Stimulated activated effector memory CD8-positive, alpha-beta T cell treated with anti-CD3 and anti-CD28 coated beads, Interleukin-12 subunit alpha, Interleukin-12 subunit beta, amount 100 ng/mL, for 72 hours (primary cell): ENCODE measurements at regions not wholly inside any gene's neighbourhood (a gene's known extent, or its start where the extent isn't known, plus 50 kb on each side); places are given as distances from the start of the nearest gene placed in this dataset.

Experiments used
- ATAC-seq: fragments of 150-1000 bp; cut with Tn5 transposase; 2 replicates; pipeline ENCODE4 v1.10.0; 2021
- DNase-seq, 2 donors: peaks; one replicate each; pipeline ENCODE4 v3.0.0; 2021 to 2022; ENCODE audit warnings: low spot score in 2 of 2
- H3K27ac Mint-ChIP-seq: one replicate; pipeline ENCODE4 v1.8.0; 2022; ENCODE audit warnings: mild to moderate bottlenecking, mixed read lengths
- H3K36me3 Mint-ChIP-seq: one replicate; pipeline ENCODE4 v1.8.0; 2022; ENCODE audit warnings: mild to moderate bottlenecking, mixed read lengths
- H3K4me1 Mint-ChIP-seq: one replicate; pipeline ENCODE4 v1.8.0; 2022; ENCODE audit warnings: mixed read lengths
- H3K4me3 Mint-ChIP-seq: one replicate; pipeline ENCODE4 v1.8.0; 2022; ENCODE audit warnings: mild to moderate bottlenecking, mixed read lengths
- H3K9me3 Mint-ChIP-seq: one replicate; pipeline ENCODE4 v1.8.0; 2022; ENCODE audit warnings: mixed read lengths

- peaks cover 13% of the 10 kb centered on the region for H3K4me1 Mint-ChIP-seq
- H3K36me3 Mint-ChIP-seq: no peaks in the 10 kb centered on the region
- no peak for ATAC-seq
- no peak overlapping the region for H3K27ac Mint-ChIP-seq
- no peak for DNase-seq
- H3K9me3 Mint-ChIP-seq: no peaks in the 10 kb centered on the region
- H3K4me3 Mint-ChIP-seq: no peak overlapping the region
These were observed 225.1 kb upstream of the PMEPA1 start for GRCh38 chr20:57934913-57935312.

- Mint-ChIP-seq H3K36me3 (no peaks in the 10 kb centered on the region), H3K9me3 (peaks cover 2% of the 10 kb centered on the region), H3K27ac (no peak overlapping the region), H3K4me1 (peaks cover 13% of the 10 kb centered on the region), H3K4me3 (no peak overlapping the region)
- DNase-seq: no peak
- no peak for ATAC-seq
These were observed 224.4 kb upstream of the PMEPA1 start for GRCh38 chr20:57934007-57934805.

GRCh38 chr20:57932227-57932864 is 222.5 kb upstream of the PMEPA1 start:
- Mint-ChIP-seq H3K9me3 (peaks cover 3% of the 10 kb centered on the region), H3K4me1 (peaks cover 3% of the 10 kb centered on the region), H3K4me3 (no peak overlapping the region), H3K27ac (no peak overlapping the region), H3K36me3 (no peaks in the 10 kb centered on the region)
- ATAC-seq (no peak), DNase-seq (no peak)

GRCh38 chr20:57930351-57930750 is 220.5 kb upstream of the PMEPA1 start:
- Mint-ChIP-seq H3K4me1 (no peaks in the 10 kb centered on the region), H3K36me3 (no peaks in the 10 kb centered on the region), H3K9me3 (peaks cover 10% of the 10 kb centered on the region), H3K27ac (no peak overlapping the region), H3K4me3 (no peak overlapping the region)
- ATAC-seq (no peak), DNase-seq (no peak)

GRCh38 chr20:57928181-57928967 is 218.6 kb upstream of the PMEPA1 start:
- no peak for DNase-seq
- no peak for ATAC-seq
- H3K9me3 Mint-ChIP-seq: peaks cover 12% of the 10 kb centered on the region
- no peaks in the 10 kb centered on the region for H3K36me3 Mint-ChIP-seq
- H3K4me3 Mint-ChIP-seq: no peak overlapping the region
- H3K4me1 Mint-ChIP-seq: no peaks in the 10 kb centered on the region
- no peak overlapping the region for H3K27ac Mint-ChIP-seq

GRCh38 chr20:57927376-57927775 is 217.6 kb upstream of the PMEPA1 start:
- no peaks in the 10 kb centered on the region for H3K4me1 Mint-ChIP-seq
- ATAC-seq: no peak
- no peak for DNase-seq
- H3K27ac Mint-ChIP-seq: no peak overlapping the region
- H3K36me3 Mint-ChIP-seq: no peaks in the 10 kb centered on the region
- peaks cover 12% of the 10 kb centered on the region for H3K9me3 Mint-ChIP-seq
- H3K4me3 Mint-ChIP-seq: no peak overlapping the region

- Mint-ChIP-seq H3K27ac (no peak overlapping the region), H3K4me1 (no peaks in the 10 kb centered on the region), H3K4me3 (no peak overlapping the region), H3K36me3 (no peaks in the 10 kb centered on the region), H3K9me3 (peaks cover 9% of the 10 kb centered on the region)
- DNase-seq (no peak), ATAC-seq (no peak)
These were observed 212.9 kb upstream of the PMEPA1 start for GRCh38 chr20:57922706-57923105.

- H3K4me1 Mint-ChIP-seq: no peaks in the 10 kb centered on the region
- DNase-seq: no peak
- no peak overlapping the region for H3K4me3 Mint-ChIP-seq
- ATAC-seq: no peak
- H3K36me3 Mint-ChIP-seq: no peaks in the 10 kb centered on the region
- H3K27ac Mint-ChIP-seq: no peak overlapping the region
- peaks cover 9% of the 10 kb centered on the region for H3K9me3 Mint-ChIP-seq
These were observed 212.3 kb upstream of the PMEPA1 start for GRCh38 chr20:57922083-57922482.

- no peak for DNase-seq
- no peaks in the 10 kb centered on the region for H3K36me3 Mint-ChIP-seq
- H3K27ac Mint-ChIP-seq: no peak overlapping the region
- ATAC-seq: no peak
- no peak overlapping the region for H3K4me3 Mint-ChIP-seq
- H3K9me3 Mint-ChIP-seq: peaks cover 9% of the 10 kb centered on the region
- H3K4me1 Mint-ChIP-seq: no peaks in the 10 kb centered on the region
These were observed 211.9 kb upstream of the PMEPA1 start for GRCh38 chr20:57921676-57922075.

- Mint-ChIP-seq H3K4me1 (no peaks in the 10 kb centered on the region), H3K27ac (no peak overlapping the region), H3K9me3 (peaks cover 5% of the 10 kb centered on the region), H3K36me3 (no peaks in the 10 kb centered on the region), H3K4me3 (no peak overlapping the region)
- ATAC-seq (no peak), DNase-seq (no peak)
These were observed 211.2 kb upstream of the PMEPA1 start for GRCh38 chr20:57920971-57921370.

- no peak overlapping the region for H3K4me3 Mint-ChIP-seq
- no peak for ATAC-seq
These were observed 209.2 kb upstream of the PMEPA1 start for GRCh38 chr20:57919049-57919448.

GRCh38 chr20:57918551-57918950 is 208.7 kb upstream of the PMEPA1 start:
- H3K4me1 Mint-ChIP-seq: no peaks in the 10 kb centered on the region
- no peaks in the 10 kb centered on the region for H3K9me3 Mint-ChIP-seq
- no peak overlapping the region for H3K4me3 Mint-ChIP-seq
- no peak overlapping the region for H3K27ac Mint-ChIP-seq
- DNase-seq: no peak
- no peak for ATAC-seq
- H3K36me3 Mint-ChIP-seq: no peaks in the 10 kb centered on the region

More at GRCh38 chr20:57919049-57919448, 209.2 kb upstream of the PMEPA1 start:
- DNase-seq: no peak
- no peaks in the 10 kb centered on the region for H3K9me3 Mint-ChIP-seq
- H3K4me1 Mint-ChIP-seq: no peaks in the 10 kb centered on the region
- H3K36me3 Mint-ChIP-seq: no peaks in the 10 kb centered on the region
- no peak overlapping the region for H3K27ac Mint-ChIP-seq

GRCh38 chr20:57914205-57914604 is 204.4 kb upstream of the PMEPA1 start:
- Mint-ChIP-seq H3K9me3 (no peaks in the 10 kb centered on the region), H3K36me3 (no peaks in the 10 kb centered on the region), H3K27ac (no peak overlapping the region), H3K4me3 (no peak overlapping the region), H3K4me1 (no peaks in the 10 kb centered on the region)
- no peak for ATAC-seq
- DNase-seq: no peak

- DNase-seq: no peak
- H3K9me3 Mint-ChIP-seq: no peaks in the 10 kb centered on the region
These were observed 203.5 kb upstream of the PMEPA1 start for GRCh38 chr20:57913156-57913930.

GRCh38 chr20:57912227-57912582 is 202.4 kb upstream of the PMEPA1 start:
- ATAC-seq (no peak), DNase-seq (no peak)
- H3K27ac Mint-ChIP-seq: no peak overlapping the region
- H3K4me3 Mint-ChIP-seq: no peak overlapping the region
- H3K36me3 Mint-ChIP-seq: no peaks in the 10 kb centered on the region
- H3K4me1 Mint-ChIP-seq: no peaks in the 10 kb centered on the region
- H3K9me3 Mint-ChIP-seq: no peaks in the 10 kb centered on the region

More at GRCh38 chr20:57913156-57913930, 203.5 kb upstream of the PMEPA1 start:
- Mint-ChIP-seq H3K4me3 (no peak overlapping the region), H3K4me1 (no peaks in the 10 kb centered on the region), H3K36me3 (no peaks in the 10 kb centered on the region), H3K27ac (no peak overlapping the region)
- peak; percentile 37 for ATAC-seq
